ENCODE measurements at regions not wholly inside any gene's neighbourhood (a gene's known extent, or its start where the extent isn't known, plus 50 kb on each side); places are given as distances from the start of the nearest gene placed in this dataset.

DNA sequence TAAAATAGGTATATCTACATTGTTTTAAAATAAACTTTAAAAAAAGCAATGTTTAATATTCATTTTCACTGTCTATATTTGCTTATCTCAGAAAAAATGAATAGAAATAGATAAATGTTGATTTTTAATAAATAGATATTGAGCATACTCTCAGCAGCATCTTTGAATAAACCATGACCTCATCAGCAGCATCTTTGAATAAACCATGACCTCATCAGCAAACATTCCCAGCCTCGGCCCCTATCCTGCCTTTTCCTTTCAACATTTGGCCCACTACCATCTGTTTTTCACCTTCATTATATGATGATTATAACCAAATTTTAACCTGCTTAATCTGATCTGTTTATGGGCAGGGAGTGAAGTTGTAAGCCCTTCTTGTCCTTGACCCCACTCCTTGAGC lies 148.7 kb upstream of the SAMSN1 start:
- TF ChIP-seq POLR2AphosphoS5 (IDR thresholded peaks at IDR 0.05; ENCODE audit: low read depth, low read length): no peak
- no peak for TF ChIP-seq POLR2A (IDR thresholded peaks at IDR 0.05; ENCODE audit: low read depth, low read length)
